ENCODE measurements at regions not wholly inside any gene's neighbourhood (a gene's known extent, or its start where the extent isn't known, plus 50 kb on each side); places are given as distances from the start of the nearest gene placed in this dataset.

DNA sequence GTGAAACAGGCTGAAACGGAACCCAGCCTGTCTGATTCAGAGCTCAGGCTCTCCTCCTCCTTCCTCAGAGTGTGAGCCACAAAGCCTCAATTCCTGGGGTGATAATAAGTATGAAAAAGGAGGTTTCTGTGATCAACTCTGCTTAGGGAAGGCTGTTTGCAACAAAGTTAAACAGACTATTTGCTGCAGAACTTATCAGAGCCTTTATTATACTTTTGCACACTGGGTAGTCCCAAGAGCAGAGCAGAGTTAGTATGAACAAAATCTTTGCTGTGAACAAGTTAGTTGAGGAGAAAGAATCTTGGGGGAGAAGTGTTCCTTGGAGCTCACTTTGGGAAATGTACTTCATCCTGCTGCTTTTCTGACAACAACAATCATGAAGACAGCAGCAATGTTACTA lies 67.4 kb downstream of the MRM1 start:
- H3K36me3 ChIP-seq (ENCODE audit: control insufficient read depth in 2 of 2, insufficient read depth in 1 of 2, low read length in 2 of 2) = no peaks in the 10 kb centered on the region
- H3K4me1 ChIP-seq (ENCODE audit: control insufficient read depth, insufficient read depth, low read length) = no peaks in the 10 kb centered on the region
- POLR2A ChIA-PET = no interaction called here
- TF ChIP-seq ZNF239 (tag by site-specific recombination; IDR thresholded peaks at IDR 0.05) (peak; percentile 92), ZIC2 (tag by site-specific recombination; IDR thresholded peaks at IDR 0.05) (no peak), ZNF596 (tag by site-specific recombination; IDR thresholded peaks at IDR 0.05) (no peak), ZNF112 (tag by site-specific recombination; IDR thresholded peaks at IDR 0.05) (no peak)
- no peaks in the 10 kb centered on the region for H3K9me3 ChIP-seq (ENCODE audit: control insufficient read depth, insufficient read depth, low read depth, low read length)
- no peak overlapping the region for H3K27ac ChIP-seq (ENCODE audit: extremely low read depth, low read depth, low read length)
- H3K4me3 ChIP-seq (ENCODE audit: low read depth, low read length) = no peak overlapping the region
- CTCF ChIA-PET = interaction anchor here (1.2 to 3.0 kb wide), 2 partner anchors 11 to 209 kb away, joined by 3 to 21 read pairs; no protein-coding TSS in a partner anchor

DNA sequence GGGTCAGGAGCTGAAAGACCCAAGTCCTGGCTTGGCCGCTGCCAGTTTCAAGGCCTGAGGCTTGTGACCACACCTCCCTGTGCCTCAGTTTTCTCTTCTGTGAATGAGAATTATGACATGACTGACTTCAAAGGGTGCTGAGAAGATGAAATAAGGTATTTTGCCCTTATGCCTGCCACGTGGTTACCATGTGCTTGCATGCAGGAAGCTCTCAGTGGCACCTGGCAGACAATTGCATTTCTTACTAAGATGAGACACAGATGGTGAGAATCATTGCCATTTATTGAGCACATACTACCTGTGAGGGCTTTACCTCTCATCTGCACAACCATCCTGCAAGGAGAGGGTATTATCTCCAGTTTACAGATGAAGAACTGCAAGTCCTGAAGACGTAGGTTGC lies 69.8 kb downstream of the MRM1 start:
- CTCF ChIA-PET = interaction anchor here (1.0 to 1.2 kb wide), 2 partner anchors 13 to 381 kb away, joined by 3 read pairs; no protein-coding TSS in a partner anchor
- Histone ChIP-seq H3K4me1 (ENCODE audit: control insufficient read depth, insufficient read depth, low read length) (no peaks in the 10 kb centered on the region), H3K27ac (ENCODE audit: extremely low read depth, low read depth, low read length) (no peak overlapping the region), H3K9me3 (ENCODE audit: control insufficient read depth, insufficient read depth, low read depth, low read length) (no peaks in the 10 kb centered on the region), H3K36me3 (ENCODE audit: control insufficient read depth in 2 of 2, insufficient read depth in 1 of 2, low read length in 2 of 2) (no peaks in the 10 kb centered on the region), H3K4me3 (ENCODE audit: low read depth, low read length) (no peak overlapping the region)
- TF ChIP-seq, protein P1, sequence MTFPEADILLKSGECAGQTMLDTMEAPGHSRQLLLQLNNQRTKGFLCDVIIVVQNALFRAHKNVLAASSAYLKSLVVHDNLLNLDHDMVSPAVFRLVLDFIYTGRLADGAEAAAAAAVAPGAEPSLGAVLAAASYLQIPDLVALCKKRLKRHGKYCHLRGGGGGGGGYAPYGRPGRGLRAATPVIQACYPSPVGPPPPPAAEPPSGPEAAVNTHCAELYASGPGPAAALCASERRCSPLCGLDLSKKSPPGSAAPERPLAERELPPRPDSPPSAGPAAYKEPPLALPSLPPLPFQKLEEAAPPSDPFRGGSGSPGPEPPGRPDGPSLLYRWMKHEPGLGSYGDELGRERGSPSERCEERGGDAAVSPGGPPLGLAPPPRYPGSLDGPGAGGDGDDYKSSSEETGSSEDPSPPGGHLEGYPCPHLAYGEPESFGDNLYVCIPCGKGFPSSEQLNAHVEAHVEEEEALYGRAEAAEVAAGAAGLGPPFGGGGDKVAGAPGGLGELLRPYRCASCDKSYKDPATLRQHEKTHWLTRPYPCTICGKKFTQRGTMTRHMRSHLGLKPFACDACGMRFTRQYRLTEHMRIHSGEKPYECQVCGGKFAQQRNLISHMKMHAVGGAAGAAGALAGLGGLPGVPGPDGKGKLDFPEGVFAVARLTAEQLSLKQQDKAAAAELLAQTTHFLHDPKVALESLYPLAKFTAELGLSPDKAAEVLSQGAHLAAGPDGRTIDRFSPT (tag by site-specific recombination; IDR thresholded peaks at IDR 0.05) = no peak
- TF ChIP-seq HOXD13 (CRISPR knock-in tag; IDR thresholded peaks at IDR 0.05; ENCODE audit: borderline replicate concordance) (no peak), OSR2 (tag by site-specific recombination; IDR thresholded peaks at IDR 0.05) (no peak), KLF10 (tag by site-specific recombination; IDR thresholded peaks at IDR 0.05) (no peak), ZNF114 (tag by site-specific recombination; IDR thresholded peaks at IDR 0.05) (no peak), ZNF223 (tag by site-specific recombination; IDR thresholded peaks at IDR 0.05) (no peak), ZBTB1 (tag by site-specific recombination; IDR thresholded peaks at IDR 0.05) (no peak), ZNF341 (tag by site-specific recombination; IDR thresholded peaks at IDR 0.05; ENCODE audit: low read depth) (no peak), ZNF48 (tag by site-specific recombination; IDR thresholded peaks at IDR 0.05) (no peak), ZNF621 (tag by site-specific recombination; IDR thresholded peaks at IDR 0.05) (no peak), ZSCAN23 (tag by site-specific recombination; IDR thresholded peaks at IDR 0.05) (no peak), ZNF510 (tag by site-specific recombination; IDR thresholded peaks at IDR 0.05; ENCODE audit: insufficient replicate concordance) (no peak), EGR2 (tag by site-specific recombination; IDR thresholded peaks at IDR 0.05; ENCODE audit: low read depth) (no peak), ZNF10 (tag by site-specific recombination; IDR thresholded peaks at IDR 0.05) (no peak), SALL2 (tag by site-specific recombination; IDR thresholded peaks at IDR 0.05; ENCODE audit: borderline replicate concordance) (no peak)
- TF ChIP-seq, protein P2, sequence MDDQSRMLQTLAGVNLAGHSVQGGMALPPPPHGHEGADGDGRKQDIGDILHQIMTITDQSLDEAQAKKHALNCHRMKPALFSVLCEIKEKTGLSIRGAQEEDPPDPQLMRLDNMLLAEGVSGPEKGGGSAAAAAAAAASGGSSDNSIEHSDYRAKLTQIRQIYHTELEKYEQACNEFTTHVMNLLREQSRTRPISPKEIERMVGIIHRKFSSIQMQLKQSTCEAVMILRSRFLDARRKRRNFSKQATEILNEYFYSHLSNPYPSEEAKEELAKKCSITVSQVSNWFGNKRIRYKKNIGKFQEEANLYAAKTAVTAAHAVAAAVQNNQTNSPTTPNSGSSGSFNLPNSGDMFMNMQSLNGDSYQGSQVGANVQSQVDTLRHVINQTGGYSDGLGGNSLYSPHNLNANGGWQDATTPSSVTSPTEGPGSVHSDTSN (CRISPR knock-in tag; IDR thresholded peaks at IDR 0.05) = no peak
- POLR2A ChIA-PET = no interaction called here

DNA sequence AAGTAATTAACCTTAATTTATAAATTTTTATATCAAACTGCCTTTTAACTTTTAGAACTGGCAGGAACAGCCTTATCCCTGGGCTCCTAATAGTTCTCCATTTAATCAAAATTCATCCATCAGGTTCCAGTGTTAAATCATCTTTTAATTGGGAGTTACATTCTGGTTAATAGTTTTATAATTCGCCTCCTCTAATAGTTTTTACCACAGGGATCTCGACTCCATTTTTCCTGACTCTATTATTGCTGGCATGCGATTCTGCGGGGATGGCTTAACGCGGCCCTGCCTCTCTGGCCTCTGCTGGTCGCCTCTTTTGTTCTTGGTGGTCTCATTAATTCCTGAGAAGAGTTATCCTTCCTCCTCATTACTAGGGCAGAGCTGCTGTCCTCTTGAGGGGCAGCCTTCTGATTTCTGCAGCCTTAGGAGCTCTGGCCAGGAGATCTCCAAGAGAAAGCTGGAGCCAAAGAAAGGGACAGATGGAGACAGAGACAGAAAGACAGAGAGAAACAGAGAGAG lies 71.1 kb downstream of the MRM1 start:
- H3K4me1 ChIP-seq (ENCODE audit: control insufficient read depth, insufficient read depth, low read length) = no peaks in the 10 kb centered on the region
- no peak overlapping the region for H3K4me3 ChIP-seq (ENCODE audit: low read depth, low read length)
- POLR2A ChIA-PET = no interaction called here
- TF ChIP-seq, protein P3, sequence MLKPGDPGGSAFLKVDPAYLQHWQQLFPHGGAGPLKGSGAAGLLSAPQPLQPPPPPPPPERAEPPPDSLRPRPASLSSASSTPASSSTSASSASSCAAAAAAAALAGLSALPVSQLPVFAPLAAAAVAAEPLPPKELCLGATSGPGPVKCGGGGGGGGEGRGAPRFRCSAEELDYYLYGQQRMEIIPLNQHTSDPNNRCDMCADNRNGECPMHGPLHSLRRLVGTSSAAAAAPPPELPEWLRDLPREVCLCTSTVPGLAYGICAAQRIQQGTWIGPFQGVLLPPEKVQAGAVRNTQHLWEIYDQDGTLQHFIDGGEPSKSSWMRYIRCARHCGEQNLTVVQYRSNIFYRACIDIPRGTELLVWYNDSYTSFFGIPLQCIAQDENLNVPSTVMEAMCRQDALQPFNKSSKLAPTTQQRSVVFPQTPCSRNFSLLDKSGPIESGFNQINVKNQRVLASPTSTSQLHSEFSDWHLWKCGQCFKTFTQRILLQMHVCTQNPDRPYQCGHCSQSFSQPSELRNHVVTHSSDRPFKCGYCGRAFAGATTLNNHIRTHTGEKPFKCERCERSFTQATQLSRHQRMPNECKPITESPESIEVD (tag by site-specific recombination; IDR thresholded peaks at IDR 0.05) = no peak
- TF ChIP-seq FEZF1 (tag by site-specific recombination; IDR thresholded peaks at IDR 0.05) (no peak), ZNF670 (tag by site-specific recombination; IDR thresholded peaks at IDR 0.05; ENCODE audit: low read depth) (no peak)
- CTCF ChIA-PET = interaction anchor here (0.6 to 1.2 kb wide), 3 partner anchors 10 to 51 kb away, joined by 3 read pairs; no protein-coding TSS in a partner anchor
- no peaks in the 10 kb centered on the region for H3K9me3 ChIP-seq (ENCODE audit: control insufficient read depth, insufficient read depth, low read depth, low read length)
- H3K27ac ChIP-seq (ENCODE audit: extremely low read depth, low read depth, low read length) = no peak overlapping the region
- no peaks in the 10 kb centered on the region for H3K36me3 ChIP-seq (ENCODE audit: control insufficient read depth in 2 of 2, insufficient read depth in 1 of 2, low read length in 2 of 2)

All from HEK293 (cell line).